NCI-H187 (cell line): ENCODE measurements at regions not wholly inside any gene's neighbourhood (a gene's known extent, or its start where the extent isn't known, plus 50 kb on each side); places are given as distances from the start of the nearest gene placed in this dataset.

ENCODE experiments used
- DNase-seq, 2 experiments: peaks; one replicate each; lab custom pipeline; 2025; lab: John Stamatoyannopoulos, UW

- DNase-seq = no peak
These were observed 160.4 kb downstream of the AACS start for GRCh38 chr12:125225641-125226040.

GRCh38 chr12:125228519-125229260 lies 163.5 kb downstream of the AACS start:
- no peak for DNase-seq

- DNase-seq = no peak
These were observed 164.8 kb downstream of the AACS start for GRCh38 chr12:125229878-125230530.

- no peak for DNase-seq
These were observed 168.1 kb downstream of the AACS start for GRCh38 chr12:125233319-125233718.

- no peak for DNase-seq
These were observed 174.3 kb downstream of the AACS start for GRCh38 chr12:125239563-125239962.

GRCh38 chr12:125240717-125241116 lies 175.5 kb downstream of the AACS start:
- no peak for DNase-seq

GRCh38 chr12:125243811-125244210 lies 178.6 kb downstream of the AACS start:
- DNase-seq = no peak

- no peak for DNase-seq
These were observed 179.1 kb downstream of the AACS start for GRCh38 chr12:125244338-125244737.

- DNase-seq = no peak
These were observed 180.6 kb downstream of the AACS start for GRCh38 chr12:125245581-125246557.

- DNase-seq = no peak
These were observed 182.2 kb downstream of the AACS start for GRCh38 chr12:125247477-125247876.

- DNase-seq = no peak
These were observed 184.0 kb downstream of the AACS start for GRCh38 chr12:125249066-125249824.

GRCh38 chr12:125249932-125250331 lies 184.7 kb downstream of the AACS start:
- no peak for DNase-seq

- DNase-seq = no peak
These were observed 189.0 kb downstream of the AACS start for GRCh38 chr12:125254236-125254635.

GRCh38 chr12:125254856-125255255 lies 189.6 kb downstream of the AACS start:
- no peak for DNase-seq

- DNase-seq = no peak
These were observed 190.8 kb downstream of the AACS start for GRCh38 chr12:125255935-125256633.

GRCh38 chr12:125256634-125256936 lies 191.3 kb downstream of the AACS start:
- no peak for DNase-seq

GRCh38 chr12:125259178-125259867 lies 194.1 kb downstream of the AACS start:
- no peak for DNase-seq

- DNase-seq = no peak
These were observed 197.6 kb downstream of the AACS start for GRCh38 chr12:125262851-125263250.

- DNase-seq = no peak
These were observed 198.2 kb downstream of the AACS start for GRCh38 chr12:125263385-125263784.

- no peak for DNase-seq
These were observed 201.9 kb downstream of the AACS start for GRCh38 chr12:125267114-125267513.

- no peak for DNase-seq
These were observed 204.0 kb downstream of the AACS start for GRCh38 chr12:125269276-125269675.
